ENCODE measurements at regions not wholly inside any gene's neighbourhood (a gene's known extent, or its start where the extent isn't known, plus 50 kb on each side); places are given as distances from the start of the nearest gene placed in this dataset.

GRCh38 chr12:60281522-60281921 lies 685.7 kb downstream of the SLC16A7 start:
- no peak for TF ChIP-seq CTCF (IDR thresholded peaks at IDR 0.05)
- TF ChIP-seq POLR2A (IDR thresholded peaks at IDR 0.05) = no peak

All from right lobe of liver (tissue), 4 donors.